Neutrophil (primary cell): ENCODE measurements at regions not wholly inside any gene's neighbourhood (a gene's known extent, or its start where the extent isn't known, plus 50 kb on each side); places are given as distances from the start of the nearest gene placed in this dataset.
"Not testable (repeated sequence)": the region's sequence is repeated elsewhere in the genome, so short reads cannot be mapped to it uniquely, and the experiment has no call there.

Source experiments
- H3K27ac ChIP-seq: fragments of 200-600 bp; sonication (generic); 2 replicates; pipeline ENCODE4 v1.5.1; 2016; ENCODE audit warnings: mild to moderate bottlenecking, moderate library complexity
- H3K27me3 ChIP-seq: fragments of 200-600 bp; sonication (generic); 2 replicates; pipeline ENCODE4 v1.6.0; 2016; ENCODE audit warnings: mild to moderate bottlenecking
- H3K36me3 ChIP-seq: fragments of 200-600 bp; sonication (generic); 2 replicates; pipeline ENCODE4 v1.5.1; 2017
- H3K4me1 ChIP-seq, 2 experiments: fragments of 200-600 bp in 1 of 2; sonication (generic) in 1 of 2; 1 replicate in 1 of 2; 2 replicates in 1 of 2; pipeline versions ENCODE4 v1.5.1 to v1.6.1; 2013 to 2016; ENCODE audit warnings: low read depth in 1 of 2, low read length in 1 of 2, mild to moderate bottlenecking in 1 of 2, moderate library complexity in 1 of 2; ENCODE audit not compliant: control insufficient read depth in 1 of 2, insufficient read depth in 1 of 2
- H3K4me3 ChIP-seq, 2 experiments: fragments of 200-600 bp in 1 of 2; sonication (generic) in 1 of 2; 1 replicate in 1 of 2; 2 replicates in 1 of 2; pipeline ENCODE4 v1.5.1; 2013 to 2016; ENCODE audit warnings: low read depth in 1 of 2, low read length in 1 of 2, mild to moderate bottlenecking in 1 of 2, moderate library complexity in 1 of 2
- H3K9me3 ChIP-seq: fragments of 200-600 bp; sonication (generic); 2 replicates; pipeline ENCODE4 v1.5.1; 2016
- CTCF ChIP-seq: fragments of 200-600 bp; sonication (generic); IDR thresholded peaks from 2 replicates; pipeline ENCODE4 v1.5.1; 2016; ENCODE audit warnings: antibody characterized with exemption

GRCh38 chr11:129710423-129710822 is 105.2 kb upstream of the TMEM45B start:
- TF ChIP-seq CTCF = no peak
- peaks cover 10% of the 10 kb centered on the region for H3K27me3 ChIP-seq
- no peak overlapping the region for H3K4me3 ChIP-seq
- no peaks in the 10 kb centered on the region for H3K9me3 ChIP-seq
- no peaks in the 10 kb centered on the region for H3K36me3 ChIP-seq
- H3K27ac ChIP-seq = no peak overlapping the region
- H3K4me1 ChIP-seq = no peaks in the 10 kb centered on the region

GRCh38 chr11:129711760-129712159 is 103.9 kb upstream of the TMEM45B start:
- H3K27ac ChIP-seq = no peak overlapping the region
- no peak for TF ChIP-seq CTCF
- no peaks in the 10 kb centered on the region for H3K36me3 ChIP-seq
- H3K4me1 ChIP-seq = no peaks in the 10 kb centered on the region
- H3K27me3 ChIP-seq = peaks cover 10% of the 10 kb centered on the region
- no peaks in the 10 kb centered on the region for H3K9me3 ChIP-seq
- no peak overlapping the region for H3K4me3 ChIP-seq

GRCh38 chr11:129712486-129713240 is 103.0 kb upstream of the TMEM45B start:
- not testable (repeated sequence) for H3K4me1 ChIP-seq, H3K9me3 ChIP-seq, H3K4me3 ChIP-seq, H3K27ac ChIP-seq, H3K27me3 ChIP-seq, H3K36me3 ChIP-seq

GRCh38 chr11:129719037-129719436 is 96.6 kb upstream of the TMEM45B start:
- no peak for TF ChIP-seq CTCF
- H3K27me3 ChIP-seq = no peaks in the 10 kb centered on the region
- H3K36me3 ChIP-seq = no peaks in the 10 kb centered on the region
- no peaks in the 10 kb centered on the region for H3K4me1 ChIP-seq
- no peak overlapping the region for H3K4me3 ChIP-seq
- no peak overlapping the region for H3K27ac ChIP-seq
- no peaks in the 10 kb centered on the region for H3K9me3 ChIP-seq

GRCh38 chr11:129720156-129720555 is 95.5 kb upstream of the TMEM45B start:
- no peaks in the 10 kb centered on the region for H3K4me1 ChIP-seq
- H3K4me3 ChIP-seq = no peak overlapping the region
- no peaks in the 10 kb centered on the region for H3K36me3 ChIP-seq
- H3K27ac ChIP-seq = no peak overlapping the region
- no peaks in the 10 kb centered on the region for H3K27me3 ChIP-seq
- TF ChIP-seq CTCF = no peak
- H3K9me3 ChIP-seq = no peaks in the 10 kb centered on the region

GRCh38 chr11:129720994-129721393 is 94.7 kb upstream of the TMEM45B start:
- Histone ChIP-seq H3K27me3 (no peaks in the 10 kb centered on the region), H3K9me3 (no peaks in the 10 kb centered on the region), H3K36me3 (no peaks in the 10 kb centered on the region), H3K4me1 (no peaks in the 10 kb centered on the region), H3K4me3 (no peak overlapping the region), H3K27ac (no peak overlapping the region)
- no peak for TF ChIP-seq CTCF
